ENCODE measurements at regions not wholly inside any gene's neighbourhood (a gene's known extent, or its start where the extent isn't known, plus 50 kb on each side); places are given as distances from the start of the nearest gene placed in this dataset.

- TF ChIP-seq POLR2A (IDR thresholded peaks at IDR 0.05): no peak
- TF ChIP-seq CTCF (IDR thresholded peaks at IDR 0.05): no peak
These were observed 87.2 kb upstream of the SGCD start for GRCh38 chr5:156239800-156240199.
